Loucy (cell line): ENCODE measurements at regions not wholly inside any gene's neighbourhood (a gene's known extent, or its start where the extent isn't known, plus 50 kb on each side); places are given as distances from the start of the nearest gene placed in this dataset.
A peak's percentile ranks its signal among the peaks of the same experiment; 100 is the strongest.

Source experiments
- H2AFZ ChIP-seq: fragments of 200-600 bp; sonication (generic); 2 replicates; pipeline ENCODE4 v1.6.0; 2016; ENCODE audit warnings: antibody characterized with exemption, mild to moderate bottlenecking, low read length, moderate library complexity
- H3F3A ChIP-seq: fragments of 200-600 bp; 2 replicates; pipeline ENCODE4 v1.6.0; 2016; ENCODE audit warnings: antibody characterized with exemption, low read depth, mild to moderate bottlenecking
- H3K27me3 ChIP-seq: fragments of 200-600 bp; sonication (generic); 2 replicates; pipeline ENCODE4 v1.6.1; 2014; ENCODE audit warnings: low read length, mild to moderate bottlenecking; ENCODE audit not compliant: insufficient read depth, poor library complexity, severe bottlenecking
- H3K36me3 ChIP-seq: fragments of 200-600 bp; sonication (generic); 2 replicates; pipeline ENCODE4 v1.6.1; 2016; ENCODE audit warnings: low read length; ENCODE audit not compliant: insufficient read depth
- H3K4me1 ChIP-seq: fragments of 200-600 bp; sonication (generic); 2 replicates; pipeline ENCODE4 v1.5.1; 2014; ENCODE audit warnings: low read length, mild to moderate bottlenecking; ENCODE audit not compliant: insufficient read depth, poor library complexity, severe bottlenecking
- H3K4me2 ChIP-seq: fragments of 200-600 bp; sonication (generic); 2 replicates; pipeline ENCODE4 v1.6.0; 2014; ENCODE audit warnings: antibody characterized with exemption, low read length, low read depth, mild to moderate bottlenecking; ENCODE audit not compliant: poor library complexity, severe bottlenecking
- H3K4me3 ChIP-seq: fragments of 200-600 bp; sonication (generic); 2 replicates; pipeline ENCODE4 v1.5.1; 2014; ENCODE audit warnings: low read length, mild to moderate bottlenecking, mixed read lengths; ENCODE audit not compliant: poor library complexity, severe bottlenecking
- H3K79me2 ChIP-seq: fragments of 200-600 bp; sonication (generic); 2 replicates; pipeline ENCODE4 v1.6.1; 2014; ENCODE audit warnings: low read length; ENCODE audit not compliant: insufficient read depth
- H3K9ac ChIP-seq: fragments of 200-600 bp; sonication (generic); 2 replicates; pipeline ENCODE4 v1.6.0; 2014; ENCODE audit warnings: mild to moderate bottlenecking, low read depth, low read length, moderate library complexity; ENCODE audit not compliant: poor library complexity, severe bottlenecking
- H3K9me2 ChIP-seq: fragments of 200-600 bp; sonication (generic); replicated peaks from 2 replicates; pipeline ENCODE4 v1.6.1; 2016; ENCODE audit warnings: low read depth, low read length, mixed read lengths
- H3K9me3 ChIP-seq: fragments of 200-600 bp; sonication (generic); 2 replicates; pipeline ENCODE4 v1.6.1; 2014; ENCODE audit warnings: mild to moderate bottlenecking, antibody characterized with exemption, low read length, low read depth; ENCODE audit not compliant: insufficient read depth
- H4K20me1 ChIP-seq: fragments of 200-600 bp; sonication (generic); 2 replicates; pipeline ENCODE4 v1.6.0; 2014; ENCODE audit warnings: antibody characterized with exemption, low read length, mild to moderate bottlenecking; ENCODE audit not compliant: insufficient read depth, poor library complexity, severe bottlenecking
- CTCF ChIP-seq: fragments of 200-600 bp; sonication (generic); conservative IDR thresholded peaks from 2 replicates; pipeline ENCODE4 v1.5.1; 2014; ENCODE audit warnings: mild to moderate bottlenecking, antibody characterized with exemption, low read length
- EZH2phosphoT487 ChIP-seq: fragments of 200-600 bp; IDR thresholded peaks from 2 replicates; pipeline ENCODE4 v1.6.1; 2018; ENCODE audit warnings: antibody characterized with exemption, mild to moderate bottlenecking, moderate library complexity, borderline replicate concordance

DNA sequence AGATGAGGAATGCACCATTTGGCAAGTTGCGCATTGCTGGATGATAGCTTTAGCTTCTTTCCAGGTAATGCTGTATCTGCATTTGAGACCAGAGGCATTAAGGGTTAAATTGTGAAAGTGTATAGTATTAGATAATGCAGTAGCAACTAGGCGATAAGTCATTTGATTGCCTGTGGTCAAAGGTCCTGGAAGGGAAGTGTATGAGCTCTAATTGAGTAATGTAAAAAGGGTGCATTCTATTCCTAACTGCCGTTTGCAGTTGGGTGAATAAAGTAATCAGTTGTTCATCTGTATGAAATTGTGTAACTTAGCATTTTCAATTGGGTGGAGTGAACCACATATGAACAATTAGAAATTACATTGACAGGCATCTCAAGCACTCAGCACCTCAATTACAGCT lies 54.5 kb upstream of the WDR1 start:
- Histone ChIP-seq H3F3A (no peaks in the 10 kb centered on the region), H3K9me3 (no peaks in the 10 kb centered on the region), H3K36me3 (no peaks in the 10 kb centered on the region), H2AFZ (0 out of 2 replicates have a peak overlapping the region, but pooled peaks have one; percentile 60), H3K9ac (no peak overlapping the region), H3K9me2 (no peaks in the 10 kb centered on the region), H3K4me1 (peaks cover 63% of the 10 kb centered on the region), H3K27me3 (no peaks in the 10 kb centered on the region), H3K4me2 (peak overlapping the region; percentile 9), H3K79me2 (no peaks in the 10 kb centered on the region), H3K4me3 (no peak overlapping the region), H4K20me1 (no peaks in the 10 kb centered on the region)
- TF ChIP-seq EZH2phosphoT487 = no peak
- no peak for TF ChIP-seq CTCF

GRCh38 chr4:10169839-10170387 lies 53.3 kb upstream of the WDR1 start:
- TF ChIP-seq CTCF (peak; percentile 49), EZH2phosphoT487 (no peak)
- Histone ChIP-seq H3K4me3 (no peak overlapping the region), H3F3A (no peaks in the 10 kb centered on the region), H3K27me3 (no peaks in the 10 kb centered on the region), H4K20me1 (no peaks in the 10 kb centered on the region), H3K9me2 (no peaks in the 10 kb centered on the region), H3K36me3 (no peaks in the 10 kb centered on the region), H3K79me2 (no peaks in the 10 kb centered on the region), H3K9ac (no peak overlapping the region), H2AFZ (no peak overlapping the region), H3K9me3 (no peaks in the 10 kb centered on the region), H3K4me1 (peaks cover 63% of the 10 kb centered on the region), H3K4me2 (no peak overlapping the region)

GRCh38 chr4:10168151-10168550 lies 51.6 kb upstream of the WDR1 start:
- H3K4me3 ChIP-seq = no peak overlapping the region
- no peaks in the 10 kb centered on the region for H3K27me3 ChIP-seq
- H4K20me1 ChIP-seq = no peaks in the 10 kb centered on the region
- no peaks in the 10 kb centered on the region for H3F3A ChIP-seq
- no peak overlapping the region for H3K9ac ChIP-seq
- no peaks in the 10 kb centered on the region for H3K36me3 ChIP-seq
- no peaks in the 10 kb centered on the region for H3K9me3 ChIP-seq
- TF ChIP-seq CTCF = no peak
- TF ChIP-seq EZH2phosphoT487 = no peak
- H3K79me2 ChIP-seq = no peaks in the 10 kb centered on the region
- no peak overlapping the region for H2AFZ ChIP-seq
- H3K4me2 ChIP-seq = no peak overlapping the region
- H3K9me2 ChIP-seq = no peaks in the 10 kb centered on the region
- H3K4me1 ChIP-seq = peaks cover 69% of the 10 kb centered on the region
